OCI-LY7 (cell line): ENCODE measurements at regions not wholly inside any gene's neighbourhood (a gene's known extent, or its start where the extent isn't known, plus 50 kb on each side); places are given as distances from the start of the nearest gene placed in this dataset.

Source experiments
- EZH2phosphoT487 ChIP-seq: fragments of 200-600 bp; sonication (generic); IDR thresholded peaks from 2 replicates; pipeline ENCODE4 v1.6.1; 2018; ENCODE audit warnings: low read depth, borderline replicate concordance, mild to moderate bottlenecking, mixed run types, antibody characterized with exemption, low read length, moderate library complexity, mixed read lengths
- TF ChIP-seq, protein P1 (sequence below): fragments of 200-600 bp; sonication (generic); conservative IDR thresholded peaks from 2 replicates; pipeline ENCODE4 v1.5.1; 2014; ENCODE audit warnings: mild to moderate bottlenecking, antibody characterized with exemption, low read length, moderate library complexity, mixed read lengths

DNA sequence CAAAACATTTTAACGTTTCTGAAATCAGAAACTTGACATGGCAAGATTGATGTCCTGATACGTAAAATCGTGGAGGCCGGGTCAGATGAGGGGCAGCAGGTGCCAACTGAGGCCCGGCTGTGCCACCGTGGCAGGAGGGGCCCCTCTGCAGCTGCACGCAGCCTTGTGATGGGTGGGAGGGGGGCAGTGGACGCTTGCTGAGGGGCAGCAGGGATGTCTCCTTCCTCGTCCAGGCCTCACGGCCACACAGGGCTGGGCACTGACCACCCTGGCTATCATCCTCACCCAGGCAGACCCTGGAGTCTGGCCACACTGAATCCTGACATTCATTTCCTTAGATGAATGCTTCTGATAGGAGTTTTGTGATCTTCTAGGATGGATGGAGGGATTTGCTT, 114.7 kb downstream of the ERMARD start:
- TF ChIP-seq, protein P1, sequence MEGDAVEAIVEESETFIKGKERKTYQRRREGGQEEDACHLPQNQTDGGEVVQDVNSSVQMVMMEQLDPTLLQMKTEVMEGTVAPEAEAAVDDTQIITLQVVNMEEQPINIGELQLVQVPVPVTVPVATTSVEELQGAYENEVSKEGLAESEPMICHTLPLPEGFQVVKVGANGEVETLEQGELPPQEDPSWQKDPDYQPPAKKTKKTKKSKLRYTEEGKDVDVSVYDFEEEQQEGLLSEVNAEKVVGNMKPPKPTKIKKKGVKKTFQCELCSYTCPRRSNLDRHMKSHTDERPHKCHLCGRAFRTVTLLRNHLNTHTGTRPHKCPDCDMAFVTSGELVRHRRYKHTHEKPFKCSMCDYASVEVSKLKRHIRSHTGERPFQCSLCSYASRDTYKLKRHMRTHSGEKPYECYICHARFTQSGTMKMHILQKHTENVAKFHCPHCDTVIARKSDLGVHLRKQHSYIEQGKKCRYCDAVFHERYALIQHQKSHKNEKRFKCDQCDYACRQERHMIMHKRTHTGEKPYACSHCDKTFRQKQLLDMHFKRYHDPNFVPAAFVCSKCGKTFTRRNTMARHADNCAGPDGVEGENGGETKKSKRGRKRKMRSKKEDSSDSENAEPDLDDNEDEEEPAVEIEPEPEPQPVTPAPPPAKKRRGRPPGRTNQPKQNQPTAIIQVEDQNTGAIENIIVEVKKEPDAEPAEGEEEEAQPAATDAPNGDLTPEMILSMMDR: no peak
- no peak for TF ChIP-seq EZH2phosphoT487
